Activated CD4-positive, alpha-beta T cell treated with anti-CD3 and anti-CD28 coated beads for 36 hours (primary cell): ENCODE measurements at regions not wholly inside any gene's neighbourhood (a gene's known extent, or its start where the extent isn't known, plus 50 kb on each side); places are given as distances from the start of the nearest gene placed in this dataset.

Source experiments
- ATAC-seq: fragments of 200-7000 bp; cut with Tn5 transposase; one replicate; pipeline ENCODE4 v1.10.0; 2021; ENCODE audit warnings: mild to moderate bottlenecking, moderate library complexity
- CTCF ChIA-PET: fragments of 350-600 bp; sonication (Branson Sonifier 250); formaldehyde crosslinking; loops from one replicate; lab custom pipeline; 2021; ENCODE audit warnings: antibody characterized with exemption; lab: Charles Lee
- POLR2A ChIA-PET: fragments of 350-600 bp; sonication (Branson Sonifier 250); formaldehyde crosslinking; loops from one replicate; lab custom pipeline; 2021; ENCODE audit warnings: antibody characterized with exemption, inconsistent platforms; lab: Charles Lee
- DNase-seq: peaks from one replicate; pipeline ENCODE4 v3.0.0-alpha.2; 2020
- H3K27ac Mint-ChIP-seq: one replicate; pipeline ENCODE4 v1.8.0; 2021; ENCODE audit warnings: mixed read lengths
- H3K27me3 Mint-ChIP-seq: one replicate; pipeline ENCODE4 v1.8.0; 2021; ENCODE audit warnings: mixed read lengths
- H3K36me3 Mint-ChIP-seq: one replicate; pipeline ENCODE4 v1.8.0; 2021; ENCODE audit warnings: low read depth, mixed read lengths
- H3K4me1 Mint-ChIP-seq: one replicate; pipeline ENCODE4 v1.8.0; 2021; ENCODE audit warnings: mixed read lengths
- H3K4me3 Mint-ChIP-seq: one replicate; pipeline ENCODE4 v1.8.0; 2021; ENCODE audit warnings: mild to moderate bottlenecking, moderate library complexity, mixed read lengths
- H3K9me3 Mint-ChIP-seq: one replicate; pipeline ENCODE4 v1.8.0; 2021; ENCODE audit warnings: low read depth, mixed read lengths
- intact Hi-C, 2 experiments: fragments of 100-400 bp; cut with DNase I in 1 of 2; cut with micrococcal nuclease in 1 of 2; formaldehyde crosslinking; loops; one replicate each; pipeline versions ENCODE4 v1.14.2 to v1.15.1; 2022 to 2024; cut with DNase I, micrococcal nuclease

- no peaks in the 10 kb centered on the region for H3K36me3 Mint-ChIP-seq
- ChIA-PET CTCF (no interaction called here), POLR2A (no interaction called here)
- no peaks in the 10 kb centered on the region for H3K9me3 Mint-ChIP-seq
- H3K4me3 Mint-ChIP-seq, result no peak overlapping the region
- intact Hi-C loops, result no loop called here
- no peaks in the 10 kb centered on the region for H3K4me1 Mint-ChIP-seq
- DNase-seq (no peak), ATAC-seq (no peak)
- H3K27ac Mint-ChIP-seq, result no peak overlapping the region
- H3K27me3 Mint-ChIP-seq, result no peaks in the 10 kb centered on the region
Measured at GRCh38 chr20:52592567-52592966, 379.6 kb upstream of the TSHZ2 start.

- peaks cover 3% of the 10 kb centered on the region for H3K4me1 Mint-ChIP-seq
- no peaks in the 10 kb centered on the region for H3K36me3 Mint-ChIP-seq
- CTCF ChIA-PET, result no interaction called here
- intact Hi-C loops, result no loop called here
- no peaks in the 10 kb centered on the region for H3K9me3 Mint-ChIP-seq
- ATAC-seq, result no peak
- no peak for DNase-seq
- no peaks in the 10 kb centered on the region for H3K27me3 Mint-ChIP-seq
- no peak overlapping the region for H3K4me3 Mint-ChIP-seq
- POLR2A ChIA-PET, result no interaction called here
- H3K27ac Mint-ChIP-seq, result no peak overlapping the region
Measured at GRCh38 chr20:52590100-52590499, 382.1 kb upstream of the TSHZ2 start.

- ATAC-seq, result no peak
Measured at GRCh38 chr20:52589251-52589812, 382.8 kb upstream of the TSHZ2 start.

GRCh38 chr20:52586660-52587059 lies 385.5 kb upstream of the TSHZ2 start:
- Mint-ChIP-seq H3K4me3 (no peak overlapping the region), H3K27ac (no peak overlapping the region), H3K4me1 (peaks cover 3% of the 10 kb centered on the region), H3K27me3 (no peaks in the 10 kb centered on the region), H3K36me3 (no peaks in the 10 kb centered on the region), H3K9me3 (no peaks in the 10 kb centered on the region)
- intact Hi-C loops, result no loop called here
- no peak for ATAC-seq
- CTCF ChIA-PET, result no interaction called here
- no peak for DNase-seq
- POLR2A ChIA-PET, result no interaction called here

More at GRCh38 chr20:52589251-52589812, 382.8 kb upstream of the TSHZ2 start:
- DNase-seq, result no peak
- Mint-ChIP-seq H3K36me3 (no peaks in the 10 kb centered on the region), H3K4me1 (peaks cover 3% of the 10 kb centered on the region), H3K9me3 (no peaks in the 10 kb centered on the region), H3K27ac (no peak overlapping the region), H3K4me3 (no peak overlapping the region), H3K27me3 (no peaks in the 10 kb centered on the region)
- CTCF ChIA-PET, result no interaction called here
- intact Hi-C loops, result no loop called here
- POLR2A ChIA-PET, result no interaction called here

- no peaks in the 10 kb centered on the region for H3K36me3 Mint-ChIP-seq
- H3K27ac Mint-ChIP-seq, result no peak overlapping the region
- ATAC-seq, result no peak
- intact Hi-C loops, result no loop called here
- H3K9me3 Mint-ChIP-seq, result no peaks in the 10 kb centered on the region
- CTCF ChIA-PET, result no interaction called here
- POLR2A ChIA-PET, result no interaction called here
- no peak overlapping the region for H3K4me3 Mint-ChIP-seq
- DNase-seq, result no peak
- no peaks in the 10 kb centered on the region for H3K27me3 Mint-ChIP-seq
- H3K4me1 Mint-ChIP-seq, result peaks cover 3% of the 10 kb centered on the region
Measured at GRCh38 chr20:52585333-52585732, 386.8 kb upstream of the TSHZ2 start.

- DNase-seq (no peak), ATAC-seq (no peak)
- CTCF ChIA-PET, result no interaction called here
- no peaks in the 10 kb centered on the region for H3K36me3 Mint-ChIP-seq
- no peaks in the 10 kb centered on the region for H3K4me1 Mint-ChIP-seq
- H3K27ac Mint-ChIP-seq, result no peak overlapping the region
- H3K9me3 Mint-ChIP-seq, result no peaks in the 10 kb centered on the region
- intact Hi-C loops, result no loop called here
- POLR2A ChIA-PET, result no interaction called here
- H3K4me3 Mint-ChIP-seq, result no peak overlapping the region
- no peaks in the 10 kb centered on the region for H3K27me3 Mint-ChIP-seq
Measured at GRCh38 chr20:52578559-52578958, 387.0 kb upstream of the ZFP64 start.

GRCh38 chr20:52577696-52578095 lies 386.1 kb upstream of the ZFP64 start:
- Mint-ChIP-seq H3K4me1 (no peaks in the 10 kb centered on the region), H3K36me3 (no peaks in the 10 kb centered on the region), H3K4me3 (no peak overlapping the region), H3K27ac (no peak overlapping the region), H3K9me3 (no peaks in the 10 kb centered on the region), H3K27me3 (no peaks in the 10 kb centered on the region)
- POLR2A ChIA-PET, result no interaction called here
- no peak for DNase-seq
- intact Hi-C loops, result no loop called here
- ATAC-seq, result no peak
- CTCF ChIA-PET, result interaction anchor here (0.6 to 0.9 kb wide), 2 partner anchors 359 to 721 kb away, joined by 3 read pairs; no protein-coding TSS in a partner anchor

- DNase-seq (no peak), ATAC-seq (no peak)
- POLR2A ChIA-PET, result no interaction called here
- intact Hi-C loops, result no loop called here
- H3K27ac Mint-ChIP-seq, result no peak overlapping the region
- H3K4me3 Mint-ChIP-seq, result no peak overlapping the region
- H3K4me1 Mint-ChIP-seq, result no peaks in the 10 kb centered on the region
- H3K9me3 Mint-ChIP-seq, result no peaks in the 10 kb centered on the region
- CTCF ChIA-PET, result no interaction called here
- H3K27me3 Mint-ChIP-seq, result no peaks in the 10 kb centered on the region
- no peaks in the 10 kb centered on the region for H3K36me3 Mint-ChIP-seq
Measured at GRCh38 chr20:52572687-52573086, 381.1 kb upstream of the ZFP64 start.

- Mint-ChIP-seq H3K27ac (no peak overlapping the region), H3K4me1 (no peaks in the 10 kb centered on the region), H3K9me3 (no peaks in the 10 kb centered on the region), H3K27me3 (no peaks in the 10 kb centered on the region), H3K4me3 (no peak overlapping the region), H3K36me3 (no peaks in the 10 kb centered on the region)
- intact Hi-C loops, result no loop called here
- no peak for ATAC-seq
- DNase-seq, result no peak
- ChIA-PET CTCF (no interaction called here), POLR2A (no interaction called here)
Measured at GRCh38 chr20:52569201-52569600, 377.6 kb upstream of the ZFP64 start.

GRCh38 chr20:52565614-52566013 lies 374.0 kb upstream of the ZFP64 start:
- Mint-ChIP-seq H3K4me3 (no peak overlapping the region), H3K9me3 (no peaks in the 10 kb centered on the region), H3K4me1 (no peaks in the 10 kb centered on the region), H3K36me3 (no peaks in the 10 kb centered on the region), H3K27ac (no peak overlapping the region), H3K27me3 (no peaks in the 10 kb centered on the region)
- DNase-seq (no peak), ATAC-seq (no peak)
- POLR2A ChIA-PET, result no interaction called here
- intact Hi-C loops, result no loop called here
- CTCF ChIA-PET, result interaction anchor here (0.7 kb wide), 1 partner anchor 23 kb away, joined by 3 read pairs; no protein-coding TSS in a partner anchor

GRCh38 chr20:52564594-52564993 lies 373.0 kb upstream of the ZFP64 start:
- CTCF ChIA-PET, result no interaction called here

GRCh38 chr20:52552181-52552872 lies 360.7 kb upstream of the ZFP64 start:
- ATAC-seq (no peak), DNase-seq (no peak)
- no peaks in the 10 kb centered on the region for H3K27me3 Mint-ChIP-seq
- peaks cover 2% of the 10 kb centered on the region for H3K36me3 Mint-ChIP-seq
- no peak overlapping the region for H3K4me3 Mint-ChIP-seq
- peaks cover 15% of the 10 kb centered on the region for H3K9me3 Mint-ChIP-seq
- CTCF ChIA-PET, result interaction anchor here (0.7 to 1.1 kb wide), 2 partner anchors 43 to 185 kb away, joined by 3 read pairs; no protein-coding TSS in a partner anchor
- H3K4me1 Mint-ChIP-seq, result no peaks in the 10 kb centered on the region
- POLR2A ChIA-PET, result no interaction called here
- no peak overlapping the region for H3K27ac Mint-ChIP-seq
- intact Hi-C loops, result no loop called here

More at GRCh38 chr20:52564594-52564993, 373.0 kb upstream of the ZFP64 start:
- Mint-ChIP-seq H3K4me1 (no peaks in the 10 kb centered on the region), H3K27me3 (no peaks in the 10 kb centered on the region), H3K9me3 (peaks cover 8% of the 10 kb centered on the region), H3K36me3 (peaks cover 5% of the 10 kb centered on the region), H3K4me3 (no peak overlapping the region), H3K27ac (no peak overlapping the region)
- DNase-seq, result no peak
- no peak for ATAC-seq
- POLR2A ChIA-PET, result no interaction called here
- intact Hi-C loops, result no loop called here
